Astrocyte (in vitro differentiated cells and primary cell): ENCODE measurements at regions not wholly inside any gene's neighbourhood (a gene's known extent, or its start where the extent isn't known, plus 50 kb on each side); places are given as distances from the start of the nearest gene placed in this dataset.

ENCODE experiments used
- DNase-seq: peaks from one replicate; pipeline ENCODE4 v3.0.0-alpha.2; 2010; ENCODE audit warnings: low read depth
- FAIRE-seq: peaks from 2 replicates; lab custom pipeline; 2011; peaks lifted over from hg19 to GRCh38; lab: Jason Lieb, UNC
- H2AFZ ChIP-seq: 2 replicates; pipeline ENCODE4 v1.6.0; 2012; ENCODE audit warnings: low read depth, low read length, inconsistent platforms
- H3K27ac ChIP-seq: 2 replicates; pipeline ENCODE4 v1.5.1; 2011; ENCODE audit warnings: low read depth, low read length, inconsistent platforms
- H3K27me3 ChIP-seq: 2 replicates; pipeline ENCODE4 v1.6.0; 2011; ENCODE audit warnings: low read length, inconsistent platforms; ENCODE audit not compliant: insufficient read depth
- H3K36me3 ChIP-seq: 2 replicates; pipeline ENCODE4 v1.5.1; 2011; ENCODE audit warnings: low read length, inconsistent platforms; ENCODE audit not compliant: insufficient read depth
- H3K4me1 ChIP-seq: 2 replicates; pipeline ENCODE4 v1.5.1; 2011; ENCODE audit warnings: low read length, inconsistent platforms; ENCODE audit not compliant: insufficient read depth
- H3K4me2 ChIP-seq: 2 replicates; pipeline ENCODE4 v1.6.0; 2012; ENCODE audit warnings: low read length, inconsistent platforms
- H3K4me3 ChIP-seq: 2 replicates; pipeline ENCODE4 v1.5.1; 2011; ENCODE audit warnings: low read depth, mild to moderate bottlenecking, low read length, inconsistent platforms; ENCODE audit not compliant: insufficient read depth
- H3K79me2 ChIP-seq: 2 replicates; pipeline ENCODE4 v1.6.0; 2012; ENCODE audit warnings: mild to moderate bottlenecking, low read length, inconsistent platforms; ENCODE audit not compliant: insufficient read depth
- H3K9ac ChIP-seq: 2 replicates; pipeline ENCODE4 v1.6.0; 2012; ENCODE audit warnings: mild to moderate bottlenecking, low read length, inconsistent platforms
- H3K9me3 ChIP-seq: 2 replicates; pipeline ENCODE4 v1.5.1; 2012; ENCODE audit warnings: low read depth, mild to moderate bottlenecking, low read length, inconsistent platforms; ENCODE audit not compliant: insufficient read depth
- H4K20me1 ChIP-seq: 2 replicates; pipeline ENCODE4 v1.6.0; 2012; ENCODE audit warnings: low read length, inconsistent platforms; ENCODE audit not compliant: insufficient read depth
- H3K27ac Mint-ChIP-seq: one replicate; pipeline ENCODE4 v1.8.0; 2021; ENCODE audit warnings: mild to moderate bottlenecking, mixed read lengths; ENCODE audit not compliant: unreplicated experiment
- H3K27me3 Mint-ChIP-seq: one replicate; pipeline ENCODE4 v1.8.0; 2021; ENCODE audit warnings: low read depth, mixed read lengths; ENCODE audit not compliant: unreplicated experiment
- H3K36me3 Mint-ChIP-seq: one replicate; pipeline ENCODE4 v1.8.0; 2021; ENCODE audit warnings: low read depth, mixed read lengths; ENCODE audit not compliant: unreplicated experiment
- H3K4me1 Mint-ChIP-seq: one replicate; pipeline ENCODE4 v1.8.0; 2021; ENCODE audit warnings: low read depth, mixed read lengths; ENCODE audit not compliant: unreplicated experiment
- H3K4me3 Mint-ChIP-seq: one replicate; pipeline ENCODE4 v1.8.0; 2021; ENCODE audit warnings: mild to moderate bottlenecking, moderate library complexity, mixed read lengths; ENCODE audit not compliant: unreplicated experiment
- H3K9me3 Mint-ChIP-seq: one replicate; pipeline ENCODE4 v1.8.0; 2021; ENCODE audit warnings: mild to moderate bottlenecking, mixed read lengths; ENCODE audit not compliant: unreplicated experiment
- EZH2 ChIP-seq: IDR thresholded peaks from 2 replicates; pipeline ENCODE4 v1.6.1; 2012; ENCODE audit warnings: mild to moderate bottlenecking, low read length, inconsistent platforms; ENCODE audit not compliant: insufficient read depth
- TF ChIP-seq, protein P1 (sequence below): IDR thresholded peaks from 2 replicates; pipeline ENCODE4 v1.5.1; 2011; ENCODE audit warnings: low read depth, mild to moderate bottlenecking, inconsistent platforms, low read length, moderate library complexity; ENCODE audit not compliant: insufficient read depth

DNA sequence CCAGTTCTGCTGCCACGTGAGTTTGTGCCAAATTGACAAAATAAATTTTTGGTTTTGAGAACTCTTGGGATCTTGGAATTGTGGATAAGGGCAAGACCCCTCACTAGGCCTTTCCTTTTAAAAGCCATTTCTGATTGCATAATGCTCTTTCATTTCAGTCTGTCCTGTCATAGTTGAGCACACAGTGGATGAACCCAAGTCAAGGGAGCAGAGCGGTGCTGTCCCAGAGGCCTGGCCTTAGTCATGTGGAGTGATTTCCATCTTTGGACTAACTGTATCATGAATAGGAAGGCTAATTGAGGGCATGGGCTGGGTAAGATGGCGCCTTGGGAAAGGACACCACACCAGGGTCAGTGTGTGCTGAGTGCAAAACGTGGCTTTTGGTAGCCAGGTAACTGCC lies 304.0 kb downstream of the UACA start:
- Histone ChIP-seq H3K79me2 (no peaks in the 10 kb centered on the region), H3K4me3 (no peak overlapping the region), H4K20me1 (no peaks in the 10 kb centered on the region), H3K27ac (no peak overlapping the region), H3K36me3 (no peaks in the 10 kb centered on the region), H3K9ac (no peak overlapping the region), H3K9me3 (no peaks in the 10 kb centered on the region), H2AFZ (no peak overlapping the region), H3K27me3 (peaks cover 17% of the 10 kb centered on the region), H3K4me1 (no peaks in the 10 kb centered on the region), H3K4me2 (no peak overlapping the region)
- H3K27me3 Mint-ChIP-seq: peaks cover 63% of the 10 kb centered on the region
- H3K9me3 Mint-ChIP-seq: peaks cover 7% of the 10 kb centered on the region
- H3K4me1 Mint-ChIP-seq: no peaks in the 10 kb centered on the region
- TF ChIP-seq, protein P1, sequence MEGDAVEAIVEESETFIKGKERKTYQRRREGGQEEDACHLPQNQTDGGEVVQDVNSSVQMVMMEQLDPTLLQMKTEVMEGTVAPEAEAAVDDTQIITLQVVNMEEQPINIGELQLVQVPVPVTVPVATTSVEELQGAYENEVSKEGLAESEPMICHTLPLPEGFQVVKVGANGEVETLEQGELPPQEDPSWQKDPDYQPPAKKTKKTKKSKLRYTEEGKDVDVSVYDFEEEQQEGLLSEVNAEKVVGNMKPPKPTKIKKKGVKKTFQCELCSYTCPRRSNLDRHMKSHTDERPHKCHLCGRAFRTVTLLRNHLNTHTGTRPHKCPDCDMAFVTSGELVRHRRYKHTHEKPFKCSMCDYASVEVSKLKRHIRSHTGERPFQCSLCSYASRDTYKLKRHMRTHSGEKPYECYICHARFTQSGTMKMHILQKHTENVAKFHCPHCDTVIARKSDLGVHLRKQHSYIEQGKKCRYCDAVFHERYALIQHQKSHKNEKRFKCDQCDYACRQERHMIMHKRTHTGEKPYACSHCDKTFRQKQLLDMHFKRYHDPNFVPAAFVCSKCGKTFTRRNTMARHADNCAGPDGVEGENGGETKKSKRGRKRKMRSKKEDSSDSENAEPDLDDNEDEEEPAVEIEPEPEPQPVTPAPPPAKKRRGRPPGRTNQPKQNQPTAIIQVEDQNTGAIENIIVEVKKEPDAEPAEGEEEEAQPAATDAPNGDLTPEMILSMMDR: no peak
- no peak for TF ChIP-seq EZH2
- no peak overlapping the region for H3K27ac Mint-ChIP-seq
- no peak for DNase-seq
- H3K36me3 Mint-ChIP-seq: no peaks in the 10 kb centered on the region
- FAIRE-seq: no peak
- no peak overlapping the region for H3K4me3 Mint-ChIP-seq

DNA sequence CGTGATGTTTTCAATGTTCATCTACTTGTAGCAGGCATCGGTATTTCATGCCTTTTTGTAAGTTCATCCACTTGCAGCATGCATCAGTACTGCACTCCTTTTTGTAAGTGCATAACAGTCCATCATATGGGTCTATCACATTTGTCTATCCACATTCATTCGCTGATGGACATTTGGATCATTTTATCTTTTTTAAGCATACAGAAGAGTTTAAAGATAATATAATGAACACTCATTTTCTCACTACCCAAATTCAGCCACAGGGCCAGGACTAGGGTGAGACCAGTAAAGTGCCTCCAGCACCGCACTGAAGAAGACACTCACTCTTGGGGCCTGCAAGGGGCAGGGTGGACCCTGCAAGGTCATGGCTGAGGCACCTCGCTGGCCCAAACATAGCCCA lies 309.6 kb downstream of the UACA start:
- Histone ChIP-seq H3K36me3 (no peaks in the 10 kb centered on the region), H3K4me1 (no peaks in the 10 kb centered on the region), H3K4me2 (no peak overlapping the region), H3K27me3 (peaks cover 14% of the 10 kb centered on the region), H3K9ac (no peak overlapping the region), H3K4me3 (no peak overlapping the region), H2AFZ (no peak overlapping the region), H3K9me3 (no peaks in the 10 kb centered on the region), H3K79me2 (no peaks in the 10 kb centered on the region), H3K27ac (no peak overlapping the region), H4K20me1 (no peaks in the 10 kb centered on the region)
- TF ChIP-seq EZH2: no peak
- TF ChIP-seq, protein P1: no peak
- H3K27ac Mint-ChIP-seq: no peak overlapping the region
- H3K4me1 Mint-ChIP-seq: no peaks in the 10 kb centered on the region
- no peak overlapping the region for H3K4me3 Mint-ChIP-seq
- FAIRE-seq: no peak
- no peaks in the 10 kb centered on the region for H3K36me3 Mint-ChIP-seq
- peaks cover 56% of the 10 kb centered on the region for H3K27me3 Mint-ChIP-seq
- H3K9me3 Mint-ChIP-seq: peaks cover 3% of the 10 kb centered on the region
- DNase-seq: no peak

DNA sequence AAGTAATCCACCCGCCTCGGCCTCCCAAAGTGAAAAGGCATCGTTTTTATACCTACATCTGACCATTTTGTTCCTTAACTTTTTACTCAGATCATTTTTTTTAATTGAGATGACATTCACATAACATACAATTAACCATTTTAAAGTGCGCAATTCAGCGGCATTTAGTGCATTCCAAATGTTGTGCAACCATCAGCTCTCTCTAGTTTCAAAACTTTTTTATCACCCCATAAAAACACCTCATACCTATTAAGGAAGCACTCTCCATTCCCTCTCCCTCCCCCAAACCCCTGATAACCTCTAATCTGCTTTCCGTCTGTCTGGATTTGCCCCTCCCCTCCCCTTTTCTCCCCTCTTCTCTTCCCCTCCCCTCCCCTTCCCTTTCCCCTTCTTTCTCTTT lies 310.1 kb downstream of the UACA start:
- Histone ChIP-seq H3K36me3 (no peaks in the 10 kb centered on the region), H3K4me3 (no peak overlapping the region), H3K79me2 (no peaks in the 10 kb centered on the region), H3K4me1 (no peaks in the 10 kb centered on the region), H4K20me1 (no peaks in the 10 kb centered on the region), H3K9me3 (no peaks in the 10 kb centered on the region), H3K4me2 (no peak overlapping the region), H3K9ac (no peak overlapping the region), H2AFZ (no peak overlapping the region), H3K27ac (no peak overlapping the region), H3K27me3 (peaks cover 19% of the 10 kb centered on the region)
- FAIRE-seq (no peak), DNase-seq (no peak)
- no peaks in the 10 kb centered on the region for H3K36me3 Mint-ChIP-seq
- no peak overlapping the region for H3K4me3 Mint-ChIP-seq
- TF ChIP-seq, protein P1: no peak
- TF ChIP-seq EZH2: no peak
- H3K4me1 Mint-ChIP-seq: no peaks in the 10 kb centered on the region
- peaks cover 56% of the 10 kb centered on the region for H3K27me3 Mint-ChIP-seq
- no peak overlapping the region for H3K27ac Mint-ChIP-seq
- H3K9me3 Mint-ChIP-seq: peaks cover 3% of the 10 kb centered on the region
